ENCODE measurements at regions not wholly inside any gene's neighbourhood (a gene's known extent, or its start where the extent isn't known, plus 50 kb on each side); places are given as distances from the start of the nearest gene placed in this dataset.

DNA sequence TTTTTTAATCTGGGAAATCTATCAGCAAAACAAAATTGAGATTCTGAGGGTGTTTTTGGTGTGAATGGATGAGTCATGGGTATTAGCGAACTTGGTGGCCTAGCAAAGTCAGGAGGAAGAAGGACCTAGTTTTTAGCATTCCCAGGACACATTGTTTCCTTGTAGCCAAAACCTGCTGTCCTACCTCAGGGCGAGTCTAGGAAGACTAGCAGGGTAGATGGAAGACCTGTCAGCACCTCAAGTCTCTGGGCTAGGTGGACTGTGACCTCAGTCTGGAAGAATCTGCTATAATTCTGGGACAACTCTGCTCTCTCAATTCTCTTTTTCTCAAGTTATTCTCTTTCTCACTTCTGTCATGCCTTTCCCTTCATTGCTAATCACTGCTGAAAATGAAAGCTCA, 1399.3 kb upstream of the LRRTM1 start:
- TF ChIP-seq, protein P1, sequence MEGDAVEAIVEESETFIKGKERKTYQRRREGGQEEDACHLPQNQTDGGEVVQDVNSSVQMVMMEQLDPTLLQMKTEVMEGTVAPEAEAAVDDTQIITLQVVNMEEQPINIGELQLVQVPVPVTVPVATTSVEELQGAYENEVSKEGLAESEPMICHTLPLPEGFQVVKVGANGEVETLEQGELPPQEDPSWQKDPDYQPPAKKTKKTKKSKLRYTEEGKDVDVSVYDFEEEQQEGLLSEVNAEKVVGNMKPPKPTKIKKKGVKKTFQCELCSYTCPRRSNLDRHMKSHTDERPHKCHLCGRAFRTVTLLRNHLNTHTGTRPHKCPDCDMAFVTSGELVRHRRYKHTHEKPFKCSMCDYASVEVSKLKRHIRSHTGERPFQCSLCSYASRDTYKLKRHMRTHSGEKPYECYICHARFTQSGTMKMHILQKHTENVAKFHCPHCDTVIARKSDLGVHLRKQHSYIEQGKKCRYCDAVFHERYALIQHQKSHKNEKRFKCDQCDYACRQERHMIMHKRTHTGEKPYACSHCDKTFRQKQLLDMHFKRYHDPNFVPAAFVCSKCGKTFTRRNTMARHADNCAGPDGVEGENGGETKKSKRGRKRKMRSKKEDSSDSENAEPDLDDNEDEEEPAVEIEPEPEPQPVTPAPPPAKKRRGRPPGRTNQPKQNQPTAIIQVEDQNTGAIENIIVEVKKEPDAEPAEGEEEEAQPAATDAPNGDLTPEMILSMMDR (IDR thresholded peaks at IDR 0.05): no peak
- no peak for TF ChIP-seq POLR2A (IDR thresholded peaks at IDR 0.05)
